ENCODE measurements at regions not wholly inside any gene's neighbourhood (a gene's known extent, or its start where the extent isn't known, plus 50 kb on each side); places are given as distances from the start of the nearest gene placed in this dataset.

DNA sequence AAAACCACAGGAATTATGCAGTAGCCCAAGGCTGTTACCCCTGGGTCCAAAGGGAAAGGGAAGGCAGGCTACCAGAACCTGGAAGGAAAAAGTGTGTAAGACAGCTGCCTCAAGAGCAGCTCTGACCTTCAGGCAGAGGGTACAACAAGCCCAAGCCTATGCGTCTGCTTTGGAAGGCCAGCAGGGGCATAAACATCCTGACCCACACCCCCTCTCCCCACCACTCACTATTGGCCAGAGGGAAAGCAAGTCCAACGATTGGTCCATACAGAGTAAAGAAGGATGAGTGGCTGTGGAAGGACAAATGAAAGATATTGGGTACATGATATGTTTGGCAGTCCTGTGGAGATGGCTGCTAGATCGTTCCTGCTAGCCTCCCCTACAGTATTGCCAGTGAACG is 227.6 kb upstream of the HNRNPA3 start:
- TF ChIP-seq ZNF596 (tag by site-specific recombination; IDR thresholded peaks at IDR 0.05) (no peak), ZNF843 (tag by site-specific recombination; IDR thresholded peaks at IDR 0.05) (no peak), ZNF140 (tag by site-specific recombination; IDR thresholded peaks at IDR 0.05) (no peak), BCL11B (tag by site-specific recombination; IDR thresholded peaks at IDR 0.05; ENCODE audit: low read depth) (no peak), ZNF521 (tag by site-specific recombination; IDR thresholded peaks at IDR 0.05) (no peak), ZNF777 (tag by site-specific recombination; IDR thresholded peaks at IDR 0.05; ENCODE audit: borderline replicate concordance) (no peak), PRDM6 (tag by site-specific recombination; IDR thresholded peaks at IDR 0.05) (no peak), ZNF211 (tag by site-specific recombination; IDR thresholded peaks at IDR 0.05; ENCODE audit: low read depth) (no peak), ZNF449 (tag by site-specific recombination; IDR thresholded peaks at IDR 0.05) (no peak), ZNF529 (tag by site-specific recombination; IDR thresholded peaks at IDR 0.05; ENCODE audit: insufficient replicate concordance) (no peak)
- ChIA-PET POLR2A (no interaction called here), CTCF (no interaction called here)

DNA sequence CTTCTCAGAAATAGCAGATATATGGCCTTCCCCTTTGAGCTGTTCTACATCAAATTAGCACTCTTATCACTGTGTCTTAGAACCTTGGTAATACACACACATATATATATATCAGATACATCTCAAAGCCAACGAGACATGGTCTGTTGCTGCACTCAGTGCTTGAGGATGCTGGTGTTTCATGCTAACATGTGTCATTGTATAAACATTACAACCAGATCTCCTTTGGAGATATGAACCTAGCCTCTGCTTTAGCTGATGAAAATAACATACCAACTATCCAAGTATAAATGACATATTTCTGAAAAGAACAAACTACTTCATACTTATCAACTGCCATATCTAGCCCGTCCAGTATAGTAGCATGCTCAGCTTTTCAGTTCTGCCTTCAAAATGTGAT is 226.7 kb upstream of the HNRNPA3 start:
- TF ChIP-seq PRDM2 (tag by site-specific recombination; IDR thresholded peaks at IDR 0.05; ENCODE audit: borderline replicate concordance) (no peak), ZXDB (tag by site-specific recombination; IDR thresholded peaks at IDR 0.05) (no peak), ZNF514 (tag by site-specific recombination; IDR thresholded peaks at IDR 0.05) (no peak), ZBTB1 (tag by site-specific recombination; IDR thresholded peaks at IDR 0.05) (no peak), ZNF341 (tag by site-specific recombination; IDR thresholded peaks at IDR 0.05; ENCODE audit: low read depth) (no peak), ZNF394 (tag by site-specific recombination; IDR thresholded peaks at IDR 0.05; ENCODE audit: borderline replicate concordance) (no peak), ZNF169 (tag by site-specific recombination; IDR thresholded peaks at IDR 0.05) (no peak), ZNF560 (tag by site-specific recombination; IDR thresholded peaks at IDR 0.05; ENCODE audit: borderline replicate concordance) (no peak), ZFP41 (tag by site-specific recombination; IDR thresholded peaks at IDR 0.05; ENCODE audit: borderline replicate concordance) (no peak), PRDM1 (tag by site-specific recombination; IDR thresholded peaks at IDR 0.05) (no peak)
- no peak overlapping the region for H3K27ac ChIP-seq (ENCODE audit: extremely low read depth, low read depth, low read length)
- ChIA-PET POLR2A (no interaction called here), CTCF (interaction anchor here (0.5 kb wide), 1 partner anchor 852 kb away, joined by 4 read pairs; no protein-coding TSS in a partner anchor)
- no peak overlapping the region for H3K4me3 ChIP-seq (ENCODE audit: low read depth, low read length)
- no peaks in the 10 kb centered on the region for H3K36me3 ChIP-seq (ENCODE audit: control insufficient read depth in 2 of 2, insufficient read depth in 1 of 2, low read length in 2 of 2)
- H3K4me1 ChIP-seq (ENCODE audit: control insufficient read depth, insufficient read depth, low read length), result no peaks in the 10 kb centered on the region
- no peaks in the 10 kb centered on the region for H3K9me3 ChIP-seq (ENCODE audit: control insufficient read depth, insufficient read depth, low read depth, low read length)

More for the DNA sequence above, 227.6 kb upstream of the HNRNPA3 start:
- no peaks in the 10 kb centered on the region for H3K36me3 ChIP-seq (ENCODE audit: control insufficient read depth in 2 of 2, insufficient read depth in 1 of 2, low read length in 2 of 2)
- H3K4me1 ChIP-seq (ENCODE audit: control insufficient read depth, insufficient read depth, low read length), result no peaks in the 10 kb centered on the region
- no peaks in the 10 kb centered on the region for H3K9me3 ChIP-seq (ENCODE audit: control insufficient read depth, insufficient read depth, low read depth, low read length)
- H3K4me3 ChIP-seq (ENCODE audit: low read depth, low read length), result no peak overlapping the region
- no peak overlapping the region for H3K27ac ChIP-seq (ENCODE audit: extremely low read depth, low read depth, low read length)
